SH-SY5Y (cell line): ENCODE measurements at regions not wholly inside any gene's neighbourhood (a gene's known extent, or its start where the extent isn't known, plus 50 kb on each side); places are given as distances from the start of the nearest gene placed in this dataset.

Experiments used
- GATA2 ChIP-seq: IDR thresholded peaks from 2 replicates; pipeline ENCODE4 v1.6.1; 2011; ENCODE audit warnings: mild to moderate bottlenecking, low read depth, low read length
- GATA3 ChIP-seq: IDR thresholded peaks from 2 replicates; pipeline ENCODE4 v1.6.1; 2011; ENCODE audit warnings: low read depth, mild to moderate bottlenecking, low read length, moderate library complexity

GRCh38 chr3:170738766-170739165 lies 131.2 kb downstream of the RPL22L1 start:
- TF ChIP-seq GATA2 (no peak), GATA3 (no peak)
